Immature natural killer cell (primary cell): ENCODE measurements at regions not wholly inside any gene's neighbourhood (a gene's known extent, or its start where the extent isn't known, plus 50 kb on each side); places are given as distances from the start of the nearest gene placed in this dataset.

ENCODE experiments used
- DNase-seq, 3 donors: peaks; one replicate each; pipeline ENCODE4 v3.0.0; 2022; ENCODE audit warnings: mixed read lengths in 1 of 3
- H3K27ac Mint-ChIP-seq, 6 donors: one replicate each; pipeline ENCODE4 v1.8.0; 2020; ENCODE audit warnings: mixed read lengths in 6 of 6, mild to moderate bottlenecking in 5 of 6, inconsistent platforms in 4 of 6, moderate library complexity in 3 of 6
- H3K27me3 Mint-ChIP-seq, 3 donors: one replicate each; pipeline ENCODE4 v1.8.0; 2020 to 2021; ENCODE audit warnings: low read depth in 3 of 3, mild to moderate bottlenecking in 3 of 3, mixed read lengths in 3 of 3, moderate library complexity in 3 of 3, inconsistent platforms in 1 of 3
- H3K36me3 Mint-ChIP-seq, 3 donors: one replicate each; pipeline ENCODE4 v1.8.0; 2020; ENCODE audit warnings: mixed read lengths in 3 of 3, inconsistent platforms in 2 of 3, mild to moderate bottlenecking in 2 of 3
- H3K4me1 Mint-ChIP-seq, 2 donors: one replicate each; pipeline ENCODE4 v1.8.0; 2020; ENCODE audit warnings: inconsistent platforms in 2 of 2, mild to moderate bottlenecking in 2 of 2, mixed read lengths in 2 of 2, moderate library complexity in 1 of 2
- H3K4me3 Mint-ChIP-seq, 5 donors: one replicate each; pipeline ENCODE4 v1.8.0; 2020; ENCODE audit warnings: mild to moderate bottlenecking in 5 of 5, mixed read lengths in 5 of 5, inconsistent platforms in 3 of 5, moderate library complexity in 3 of 5
- H3K9me3 Mint-ChIP-seq, 6 donors: one replicate each; pipeline ENCODE4 v1.8.0; 2020; ENCODE audit warnings: mild to moderate bottlenecking in 6 of 6, mixed read lengths in 6 of 6, inconsistent platforms in 4 of 6, moderate library complexity in 3 of 6

DNA sequence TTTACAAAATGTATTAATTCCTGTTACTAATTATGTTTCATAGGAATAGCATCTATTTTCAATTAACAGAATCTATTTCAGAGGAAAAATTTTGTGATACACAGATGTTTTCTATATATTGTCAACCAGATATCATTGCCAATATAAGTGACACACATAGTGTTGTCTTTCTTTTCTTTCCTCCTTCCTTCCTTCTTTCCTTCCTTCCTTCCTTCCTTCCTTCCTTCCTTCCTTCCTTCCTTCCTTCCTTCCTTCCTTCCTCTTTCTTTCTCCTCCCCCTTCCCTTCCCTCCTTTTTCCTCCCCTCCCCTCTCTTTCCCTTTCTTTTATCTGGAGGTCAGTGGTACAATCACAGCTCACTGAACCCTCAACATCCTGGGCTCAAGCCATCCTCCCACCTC lies 146.5 kb upstream of the DSEL start:
- Mint-ChIP-seq H3K9me3 (peaks cover 2 to 18% (median 4%) of the 10 kb centered on the region in 6 donors), H3K27ac (no peak overlapping the region)

DNA sequence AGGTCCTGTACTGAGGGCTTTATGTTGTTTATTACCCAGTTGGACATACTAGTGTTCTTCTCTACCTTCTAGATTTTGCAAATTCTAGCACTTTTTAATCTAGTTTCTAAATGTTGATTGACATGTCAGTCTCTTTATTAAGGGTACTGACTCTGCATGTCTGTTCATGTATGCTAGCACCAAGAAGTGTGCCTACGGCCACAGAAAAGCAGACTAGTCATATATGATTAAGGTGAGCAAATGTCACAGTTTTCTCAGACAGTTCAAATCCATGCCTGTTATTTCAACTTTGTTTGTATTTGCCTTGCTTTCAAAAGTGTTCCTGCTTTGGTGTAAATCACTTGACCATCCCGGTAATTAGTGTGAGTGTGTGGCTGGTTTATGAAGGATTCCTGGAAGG lies 145.0 kb upstream of the DSEL start:
- H3K4me3 Mint-ChIP-seq, result no peak overlapping the region
- DNase-seq, result no peak
- no peaks in the 10 kb centered on the region for H3K36me3 Mint-ChIP-seq
- no peaks in the 10 kb centered on the region for H3K27me3 Mint-ChIP-seq
- H3K9me3 Mint-ChIP-seq, result peaks cover 2 to 12% (median 4%) of the 10 kb centered on the region in 6 donors
- no peak overlapping the region for H3K27ac Mint-ChIP-seq
- no peaks in the 10 kb centered on the region for H3K4me1 Mint-ChIP-seq

More for the DNA sequence above, 146.5 kb upstream of the DSEL start:
- Mint-ChIP-seq H3K27me3 (no peaks in the 10 kb centered on the region), H3K36me3 (no peaks in the 10 kb centered on the region), H3K4me3 (no peak overlapping the region), H3K4me1 (no peaks in the 10 kb centered on the region)
- no peak for DNase-seq

DNA sequence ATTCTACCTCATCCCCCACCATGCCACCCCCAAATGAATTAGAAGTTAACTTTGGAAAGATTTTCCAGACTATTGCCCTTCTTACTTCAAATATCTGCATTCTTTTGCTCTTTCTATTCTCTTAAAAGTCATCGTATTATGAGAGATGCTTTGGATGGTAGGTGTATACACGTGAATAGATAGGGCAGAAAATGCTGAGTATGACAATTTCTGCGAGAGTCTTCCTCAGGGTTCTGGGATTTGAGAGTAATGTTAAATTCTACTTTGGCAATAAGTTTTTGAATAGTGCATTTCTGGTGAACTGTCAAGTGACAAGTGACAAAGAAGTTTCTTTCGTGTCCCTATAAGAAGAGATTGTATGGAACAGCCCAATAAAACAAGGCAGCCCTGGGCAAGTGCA lies 137.6 kb upstream of the DSEL start:
- no peaks in the 10 kb centered on the region for H3K4me1 Mint-ChIP-seq
- no peaks in the 10 kb centered on the region for H3K36me3 Mint-ChIP-seq
- no peak for DNase-seq
- peaks cover 0 to 9% (median 4%) of the 10 kb centered on the region in 6 donors for H3K9me3 Mint-ChIP-seq
- H3K27me3 Mint-ChIP-seq, result peaks cover 0 to 2% (median 0%) of the 10 kb centered on the region in 3 donors
- H3K4me3 Mint-ChIP-seq, result no peak overlapping the region
- H3K27ac Mint-ChIP-seq, result no peak overlapping the region

DNA sequence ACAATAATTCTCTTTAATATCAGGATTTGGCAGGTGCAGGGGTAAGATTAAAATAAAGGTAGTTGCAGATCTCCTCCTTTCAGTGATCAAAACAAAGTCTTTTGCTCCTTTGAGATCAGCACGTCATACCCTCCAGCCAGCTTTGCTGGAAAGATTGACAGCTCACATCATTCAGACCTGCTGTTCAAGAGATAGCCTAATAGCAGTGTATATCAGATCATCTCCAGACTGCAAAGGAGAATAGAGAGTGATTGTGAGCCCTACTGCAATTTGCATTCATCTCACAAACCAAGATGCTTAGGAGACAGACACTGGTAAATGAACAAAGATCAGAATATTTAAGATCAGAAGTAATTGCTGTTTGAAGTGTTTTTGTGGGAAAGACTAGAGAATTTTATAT lies 135.8 kb upstream of the DSEL start:
- peaks cover 0 to 2% (median 0%) of the 10 kb centered on the region in 3 donors for H3K27me3 Mint-ChIP-seq
- H3K4me1 Mint-ChIP-seq, result no peaks in the 10 kb centered on the region
- no peak for DNase-seq
- no peak overlapping the region for H3K27ac Mint-ChIP-seq
- H3K36me3 Mint-ChIP-seq, result no peaks in the 10 kb centered on the region
- H3K9me3 Mint-ChIP-seq, result peaks cover 0 to 8% (median 4%) of the 10 kb centered on the region in 6 donors
- no peak overlapping the region for H3K4me3 Mint-ChIP-seq

DNA sequence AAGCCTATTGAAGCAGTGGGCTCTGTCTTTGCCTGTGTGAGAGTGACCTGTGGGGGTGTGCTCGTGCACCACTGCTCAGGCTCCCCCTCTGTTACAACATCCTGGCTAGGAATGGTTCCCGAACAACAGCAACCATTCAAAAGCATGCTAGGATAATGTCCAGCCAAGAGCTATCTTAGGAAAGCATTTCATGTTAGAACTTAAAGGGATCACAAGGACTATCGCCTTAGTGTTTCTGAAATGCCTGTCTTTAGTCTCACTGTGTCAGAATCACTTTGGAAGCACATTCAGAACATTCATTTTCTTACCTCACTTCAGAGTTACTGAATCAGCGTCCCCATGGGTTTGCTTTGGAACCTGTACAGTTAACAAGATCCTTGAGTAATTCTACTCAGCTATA lies 134.9 kb upstream of the DSEL start:
- H3K27ac Mint-ChIP-seq, result no peak overlapping the region

DNA sequence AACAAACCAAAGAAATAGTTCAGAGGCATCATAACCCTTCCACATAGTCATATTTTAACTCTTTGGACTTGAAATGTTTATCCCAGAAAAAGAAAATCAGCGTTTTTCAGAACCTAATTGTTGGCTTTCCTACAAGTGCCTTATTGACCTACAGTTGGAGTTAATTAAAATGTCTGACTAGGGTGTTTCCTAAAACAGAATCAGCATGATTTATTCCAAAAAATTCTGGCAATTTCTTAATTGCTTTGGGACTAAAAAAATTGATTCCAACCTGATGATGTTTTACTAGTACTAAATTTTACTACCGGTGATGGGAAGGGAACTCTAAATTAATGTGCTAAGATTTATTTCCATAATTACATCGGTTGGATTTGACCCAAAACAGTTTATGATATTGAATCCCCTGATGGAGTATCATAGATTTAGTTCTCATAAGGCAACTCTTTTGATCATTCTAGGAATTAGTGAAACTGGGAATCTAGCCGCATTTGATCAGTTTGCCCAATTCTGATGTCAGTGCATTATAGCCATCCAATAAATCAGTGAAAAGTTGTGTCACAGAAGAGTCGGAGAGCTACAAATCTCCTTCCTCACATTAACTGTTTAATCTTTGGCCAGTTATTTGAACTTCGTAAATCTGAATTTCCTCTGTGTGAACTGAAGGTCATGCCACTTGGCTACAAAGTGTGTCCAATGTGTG lies 134.3 kb upstream of the DSEL start:
- H3K4me3 Mint-ChIP-seq, result no peak overlapping the region
- H3K27ac Mint-ChIP-seq, result no peak overlapping the region
- H3K9me3 Mint-ChIP-seq, result peaks cover 0 to 8% (median 4%) of the 10 kb centered on the region in 6 donors
- no peaks in the 10 kb centered on the region for H3K4me1 Mint-ChIP-seq
- no peak for DNase-seq
- peaks cover 0 to 2% (median 0%) of the 10 kb centered on the region in 3 donors for H3K27me3 Mint-ChIP-seq
- H3K36me3 Mint-ChIP-seq, result no peaks in the 10 kb centered on the region

More for the DNA sequence above, 134.9 kb upstream of the DSEL start:
- H3K9me3 Mint-ChIP-seq, result peaks cover 0 to 8% (median 4%) of the 10 kb centered on the region in 6 donors
- H3K4me1 Mint-ChIP-seq, result no peaks in the 10 kb centered on the region
- H3K27me3 Mint-ChIP-seq, result peaks cover 0 to 2% (median 0%) of the 10 kb centered on the region in 3 donors
- DNase-seq, result no peak
- no peaks in the 10 kb centered on the region for H3K36me3 Mint-ChIP-seq
- no peak overlapping the region for H3K4me3 Mint-ChIP-seq

DNA sequence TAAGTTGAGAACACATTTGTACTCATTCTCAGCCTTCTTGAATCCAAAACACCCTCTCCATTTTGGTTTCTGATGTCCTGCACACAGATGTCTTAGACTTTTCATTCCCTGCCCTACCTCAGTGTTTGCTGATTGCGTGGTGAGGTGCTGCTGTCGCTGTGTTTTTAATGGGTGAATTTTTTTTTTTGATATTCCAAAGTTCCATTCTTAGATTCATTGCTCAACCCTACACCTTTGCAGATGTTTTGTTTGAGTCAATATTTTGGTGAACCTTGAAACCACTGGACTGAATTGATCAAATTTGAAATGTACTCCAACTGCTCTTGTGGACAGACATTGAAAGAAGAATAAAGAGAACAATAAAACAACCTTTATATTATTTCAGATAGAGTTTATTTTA lies 130.4 kb upstream of the DSEL start:
- DNase-seq, result no peak
- Mint-ChIP-seq H3K4me3 (no peak overlapping the region), H3K9me3 (peaks cover 2 to 10% (median 6%) of the 10 kb centered on the region in 6 donors), H3K27ac (no peak overlapping the region), H3K27me3 (peaks cover 0 to 2% (median 0%) of the 10 kb centered on the region in 3 donors), H3K36me3 (no peaks in the 10 kb centered on the region), H3K4me1 (no peaks in the 10 kb centered on the region)

DNA sequence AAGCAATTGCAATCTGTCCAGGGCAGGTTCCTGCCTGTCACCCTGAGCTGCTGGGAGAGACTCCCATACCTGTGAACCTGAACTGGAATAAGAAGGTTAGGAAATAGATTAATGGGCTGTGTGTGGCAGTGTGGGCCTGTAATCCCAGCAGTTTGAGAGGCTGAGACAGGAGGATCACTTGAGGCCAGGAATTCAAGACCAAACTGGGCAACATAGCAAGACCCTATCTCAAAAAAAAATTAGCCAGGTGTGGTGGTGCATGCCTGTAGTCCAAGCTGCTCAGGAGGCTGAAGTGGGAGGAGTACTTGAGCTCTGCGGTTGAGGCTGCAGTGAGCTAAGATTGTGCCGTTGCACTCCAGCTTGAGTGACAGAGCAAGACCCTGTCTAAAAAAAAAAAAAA lies 127.7 kb upstream of the DSEL start:
- no peak overlapping the region for H3K27ac Mint-ChIP-seq

DNA sequence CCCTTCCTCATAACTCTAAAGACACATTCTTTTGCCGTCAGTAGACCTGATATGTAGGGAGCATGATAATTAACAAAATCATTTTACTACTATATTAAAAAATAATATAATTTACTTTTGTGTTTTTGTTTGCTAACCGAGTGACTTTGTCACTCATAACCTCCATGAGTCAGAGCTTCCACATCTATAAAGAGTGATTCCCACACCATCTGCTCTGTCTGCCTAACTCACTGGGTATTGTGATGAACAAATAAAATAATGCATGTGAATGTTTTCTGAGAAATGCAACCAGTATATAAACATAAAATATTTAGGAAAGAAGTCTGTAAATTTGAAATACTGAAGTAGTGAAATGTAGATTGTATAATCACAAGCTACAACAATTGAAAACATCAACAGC lies 123.4 kb upstream of the DSEL start:
- Mint-ChIP-seq H3K4me1 (no peaks in the 10 kb centered on the region), H3K9me3 (peaks cover 2 to 12% (median 7%) of the 10 kb centered on the region in 6 donors), H3K4me3 (no peak overlapping the region), H3K27ac (no peak overlapping the region), H3K27me3 (peaks cover 0 to 2% (median 0%) of the 10 kb centered on the region in 3 donors), H3K36me3 (no peaks in the 10 kb centered on the region)
- DNase-seq, result no peak

More for the DNA sequence above, 127.7 kb upstream of the DSEL start:
- Mint-ChIP-seq H3K36me3 (no peaks in the 10 kb centered on the region), H3K9me3 (peaks cover 0 to 10% (median 4%) of the 10 kb centered on the region in 6 donors), H3K27me3 (peaks cover 0 to 2% (median 0%) of the 10 kb centered on the region in 3 donors), H3K4me3 (no peak overlapping the region), H3K4me1 (no peaks in the 10 kb centered on the region)
- DNase-seq, result no peak

DNA sequence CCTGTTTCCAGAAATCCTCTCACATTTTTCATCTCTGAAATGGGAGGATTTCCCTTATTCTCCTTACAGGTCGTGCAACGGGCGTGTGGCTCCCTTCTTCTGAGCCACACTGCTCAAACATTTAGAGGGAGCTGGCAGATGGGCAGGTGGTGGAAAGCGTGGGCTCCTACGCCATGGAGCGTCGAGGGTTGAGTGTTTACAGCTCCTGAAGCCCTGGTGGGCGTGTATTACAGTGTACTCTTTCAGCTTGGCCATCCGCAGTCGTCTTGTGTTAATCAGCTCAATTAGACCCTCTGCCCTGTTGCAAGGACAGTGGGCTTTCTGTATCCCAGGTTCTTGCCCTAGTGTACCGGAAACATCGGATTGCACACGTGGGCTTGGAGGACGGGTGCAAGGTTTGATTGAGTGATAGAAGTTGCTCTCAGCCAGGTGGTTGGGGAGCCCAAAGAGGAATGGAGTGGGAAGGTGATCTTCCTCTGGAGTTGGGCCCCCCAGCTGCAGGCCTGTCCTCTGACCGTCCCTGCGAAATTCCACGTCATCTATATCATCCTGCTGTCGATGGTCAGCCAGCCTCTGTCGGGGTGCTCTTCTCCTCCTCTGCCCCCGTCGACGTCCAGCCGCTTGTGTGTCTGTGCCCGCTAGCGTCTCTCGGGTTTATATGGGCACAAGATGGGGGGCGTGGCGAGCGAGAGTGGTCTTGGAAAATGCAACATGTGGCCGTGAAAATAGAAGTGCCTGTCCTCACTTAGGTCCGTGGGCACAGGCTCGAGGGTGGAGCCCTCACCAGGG lies 120.3 kb upstream of the DSEL start:
- H3K4me1 Mint-ChIP-seq, result no peaks in the 10 kb centered on the region
- no peak overlapping the region for H3K27ac Mint-ChIP-seq
- no peak overlapping the region for H3K4me3 Mint-ChIP-seq
- H3K36me3 Mint-ChIP-seq, result no peaks in the 10 kb centered on the region
- H3K9me3 Mint-ChIP-seq, result peaks cover 2 to 18% (median 6%) of the 10 kb centered on the region in 6 donors
- H3K27me3 Mint-ChIP-seq, result no peaks in the 10 kb centered on the region
- DNase-seq, result no peak

DNA sequence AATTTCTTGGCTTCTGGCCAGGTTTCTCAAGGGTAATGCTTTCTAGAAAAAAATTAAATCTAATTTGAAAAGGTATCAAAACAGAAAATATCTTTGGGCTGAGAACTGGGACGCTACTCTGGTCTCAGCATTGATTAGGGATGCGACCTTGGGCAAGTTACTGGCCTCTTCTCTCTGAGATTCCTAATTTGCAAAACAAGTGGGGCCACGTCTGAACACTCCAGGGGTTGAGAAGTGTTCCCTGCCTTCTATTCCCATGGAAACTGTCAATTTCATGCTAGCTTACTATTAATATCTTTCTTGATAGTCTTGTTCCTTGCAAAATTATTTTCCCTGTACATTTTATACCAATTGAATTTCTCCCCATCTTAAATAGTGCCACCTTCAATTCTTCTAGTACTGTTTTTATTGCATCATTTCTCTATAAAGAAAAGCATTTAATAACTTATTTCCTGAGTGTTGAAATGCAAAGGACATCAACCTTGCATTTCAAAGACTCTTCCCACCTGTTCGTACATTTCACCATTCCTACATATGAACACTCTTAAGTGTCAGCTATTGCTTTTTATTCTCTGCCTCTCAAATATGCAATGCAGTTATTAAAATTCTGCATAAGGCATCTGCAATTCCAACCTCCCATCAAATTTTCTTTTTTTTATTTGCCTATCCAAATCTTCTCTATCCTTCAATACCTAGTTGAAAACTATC lies 118.3 kb upstream of the DSEL start:
- H3K4me3 Mint-ChIP-seq, result no peak overlapping the region
- H3K9me3 Mint-ChIP-seq, result peaks cover 2 to 28% (median 4%) of the 10 kb centered on the region in 6 donors
- H3K4me1 Mint-ChIP-seq, result no peaks in the 10 kb centered on the region
- peaks cover 0 to 3% (median 0%) of the 10 kb centered on the region in 3 donors for H3K27me3 Mint-ChIP-seq
- H3K36me3 Mint-ChIP-seq, result no peaks in the 10 kb centered on the region
- DNase-seq, result no peak
- no peak overlapping the region for H3K27ac Mint-ChIP-seq

DNA sequence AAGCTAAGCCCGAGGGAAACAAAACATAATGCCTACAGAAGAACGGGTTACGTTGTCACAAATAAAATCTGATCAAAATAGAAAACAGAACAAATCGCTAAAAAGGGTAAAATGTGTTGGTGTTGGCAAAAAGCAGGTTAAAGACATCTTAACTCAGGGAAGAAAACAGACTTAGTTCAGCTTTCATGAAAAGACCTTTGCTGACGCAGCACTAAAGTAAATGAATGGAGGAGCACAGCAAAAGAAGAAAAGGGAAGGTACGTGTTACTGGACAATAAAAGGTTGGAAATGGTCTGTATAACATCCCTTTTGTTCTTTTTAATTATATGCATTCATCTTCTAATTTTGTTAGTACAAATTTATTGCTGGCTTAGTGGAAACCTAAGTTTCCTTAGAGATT lies 117.4 kb upstream of the DSEL start:
- Mint-ChIP-seq H3K27me3 (peaks cover 0 to 4% (median 0%) of the 10 kb centered on the region in 3 donors), H3K4me1 (no peaks in the 10 kb centered on the region), H3K4me3 (no peak overlapping the region), H3K27ac (no peak overlapping the region), H3K9me3 (peaks cover 2 to 28% (median 4%) of the 10 kb centered on the region in 6 donors), H3K36me3 (no peaks in the 10 kb centered on the region)
- no peak for DNase-seq

DNA sequence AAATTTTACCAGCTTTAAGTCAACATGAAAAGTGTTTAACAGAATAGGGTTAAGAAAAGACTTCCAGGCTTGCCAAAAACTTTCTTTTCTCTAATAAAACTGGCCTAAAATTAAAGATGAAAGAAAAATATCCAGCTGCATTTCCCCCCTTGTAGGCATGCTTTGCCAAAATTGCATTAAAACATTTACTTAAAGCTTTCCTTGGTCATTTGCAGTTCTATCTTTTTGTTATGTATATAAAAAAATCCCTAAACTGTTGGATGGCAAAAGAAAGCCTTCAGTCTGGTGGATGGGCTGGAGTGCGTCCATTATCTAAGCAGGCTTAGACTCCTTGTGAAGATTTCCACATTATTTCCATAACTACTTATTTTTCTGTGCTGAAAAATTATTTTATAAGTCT lies 105.4 kb upstream of the DSEL start:
- Mint-ChIP-seq H3K4me1 (no peaks in the 10 kb centered on the region), H3K27me3 (no peaks in the 10 kb centered on the region)

More for the DNA sequence above, 105.4 kb upstream of the DSEL start:
- Mint-ChIP-seq H3K9me3 (peaks cover 0 to 21% (median 2%) of the 10 kb centered on the region in 6 donors), H3K27ac (no peak overlapping the region), H3K4me3 (no peak overlapping the region), H3K36me3 (no peaks in the 10 kb centered on the region)
- no peak for DNase-seq
